ENCODE measurements at regions not wholly inside any gene's neighbourhood (a gene's known extent, or its start where the extent isn't known, plus 50 kb on each side); places are given as distances from the start of the nearest gene placed in this dataset.

DNA sequence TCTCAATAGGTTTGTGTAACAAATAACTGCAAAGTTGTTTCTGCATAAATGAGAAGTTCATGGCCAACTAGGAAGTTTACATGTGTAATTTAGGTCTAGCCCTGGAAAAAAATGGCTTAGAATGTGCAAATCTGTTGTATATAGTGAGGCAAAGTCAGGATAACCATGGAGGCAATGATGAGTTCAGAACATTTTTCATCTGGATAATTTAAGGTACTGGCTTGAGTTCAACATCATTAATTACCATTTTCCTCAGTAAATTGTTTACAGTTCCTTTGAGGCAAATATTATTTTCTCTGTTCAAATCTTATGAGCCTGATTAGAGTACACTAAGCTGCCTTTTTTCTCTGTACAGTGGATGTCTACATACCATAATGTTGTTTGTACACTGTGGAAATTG, 1259.0 kb upstream of the NUDT12 start:
- TF ChIP-seq CTBP1 (IDR thresholded peaks at IDR 0.05; ENCODE audit: borderline replicate concordance) (no peak), LEF1 (IDR thresholded peaks at IDR 0.05; ENCODE audit: borderline replicate concordance) (no peak), SP1 (IDR thresholded peaks at IDR 0.05) (no peak), NFRKB (IDR thresholded peaks at IDR 0.05) (no peak), FOXK2 (IDR thresholded peaks at IDR 0.05) (no peak), HDGF (IDR thresholded peaks at IDR 0.05; ENCODE audit: borderline replicate concordance) (no peak)
- TF ChIP-seq, protein P1, sequence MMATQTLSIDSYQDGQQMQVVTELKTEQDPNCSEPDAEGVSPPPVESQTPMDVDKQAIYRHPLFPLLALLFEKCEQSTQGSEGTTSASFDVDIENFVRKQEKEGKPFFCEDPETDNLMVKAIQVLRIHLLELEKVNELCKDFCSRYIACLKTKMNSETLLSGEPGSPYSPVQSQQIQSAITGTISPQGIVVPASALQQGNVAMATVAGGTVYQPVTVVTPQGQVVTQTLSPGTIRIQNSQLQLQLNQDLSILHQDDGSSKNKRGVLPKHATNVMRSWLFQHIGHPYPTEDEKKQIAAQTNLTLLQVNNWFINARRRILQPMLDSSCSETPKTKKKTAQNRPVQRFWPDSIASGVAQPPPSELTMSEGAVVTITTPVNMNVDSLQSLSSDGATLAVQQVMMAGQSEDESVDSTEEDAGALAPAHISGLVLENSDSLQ (IDR thresholded peaks at IDR 0.05) = no peak
- DNase-seq (ENCODE audit: extremely low spot score) = no peak
- ChIA-PET POLR2A (no interaction called here), CTCF (no interaction called here)

DNA sequence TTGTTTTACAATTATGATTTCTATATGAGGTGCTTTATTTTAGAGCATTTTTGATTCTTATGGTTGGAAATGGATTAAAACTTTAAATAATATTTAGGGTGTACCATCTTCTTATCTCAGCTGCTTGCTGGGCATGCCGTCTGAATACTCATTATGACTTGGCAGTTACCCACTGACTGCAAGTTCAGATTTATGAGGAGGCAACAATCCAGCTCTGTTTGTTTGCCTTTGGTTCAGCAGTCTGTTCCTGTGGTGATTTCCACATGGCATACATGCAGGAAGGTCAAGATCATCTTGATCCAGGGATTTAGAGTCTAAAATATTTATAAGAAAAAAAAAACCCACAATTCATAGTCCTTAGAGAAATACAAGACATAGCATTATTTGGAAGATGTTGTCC, 1254.5 kb upstream of the NUDT12 start:
- ChIA-PET CTCF (no interaction called here), POLR2A (no interaction called here)
- no peak for TF ChIP-seq TARDBP (IDR thresholded peaks at IDR 0.05)
- no peak for TF ChIP-seq BHLHE40 (IDR thresholded peaks at IDR 0.05; ENCODE audit: borderline replicate concordance)
- TF ChIP-seq LEF1 (IDR thresholded peaks at IDR 0.05; ENCODE audit: borderline replicate concordance) = no peak
- no peak for DNase-seq (ENCODE audit: extremely low spot score)

DNA sequence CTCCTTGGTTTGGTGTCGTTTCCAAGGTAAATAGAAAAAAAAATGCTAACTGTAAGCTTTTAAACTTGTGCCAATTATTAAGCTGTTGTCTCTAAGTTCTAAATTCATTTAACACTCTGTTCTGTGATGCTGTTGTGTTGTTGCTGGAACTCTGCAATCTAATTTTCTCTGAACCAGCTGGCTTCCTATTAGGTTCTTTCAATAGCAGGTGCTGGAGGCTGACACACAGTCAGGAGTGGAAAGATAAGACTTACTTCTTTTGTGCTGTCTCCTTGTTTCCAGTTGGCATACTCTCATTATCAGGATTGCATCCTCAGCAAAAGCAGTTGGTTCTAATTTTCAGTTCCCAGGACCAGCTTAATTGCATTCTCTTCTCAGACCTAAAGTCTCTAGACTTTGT, 1252.6 kb upstream of the NUDT12 start:
- CTCF ChIA-PET = no interaction called here
- DNase-seq (ENCODE audit: extremely low spot score) = no peak
- TF ChIP-seq FOXM1 (IDR thresholded peaks at IDR 0.05; ENCODE audit: borderline replicate concordance) = no peak
- no peak for TF ChIP-seq ZNF384 (IDR thresholded peaks at IDR 0.05)
- no peak for TF ChIP-seq ARNT (IDR thresholded peaks at IDR 0.05)
- POLR2A ChIA-PET = no interaction called here

DNA sequence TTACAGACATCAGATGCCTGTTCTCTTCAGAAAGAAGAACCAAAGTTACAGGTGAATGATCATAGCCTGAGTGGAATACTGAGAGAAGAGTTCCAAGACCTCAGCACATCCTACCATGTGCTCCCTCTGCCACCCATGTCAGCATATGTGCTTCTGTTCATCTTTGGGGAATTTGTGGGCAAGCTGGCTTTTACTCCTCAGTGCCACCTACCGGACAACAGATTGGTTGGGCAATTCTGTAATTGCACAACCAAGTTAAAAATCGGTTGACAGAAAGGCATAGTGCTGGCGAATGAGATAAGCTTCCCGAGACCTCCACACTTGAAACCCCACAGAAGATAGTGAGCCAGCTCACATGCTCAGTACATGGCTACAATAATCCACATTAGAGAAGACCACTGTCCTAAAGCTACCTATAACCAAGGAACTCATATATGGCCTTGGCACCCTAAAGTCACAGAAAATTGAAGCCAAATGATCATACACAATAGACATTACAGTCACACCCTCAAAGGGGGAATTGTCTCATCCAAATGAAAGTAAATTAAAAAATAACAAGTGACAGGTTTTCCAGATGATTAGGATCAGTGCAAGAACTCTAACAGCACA, 1238.0 kb upstream of the NUDT12 start:
- no peak for TF ChIP-seq ARNT (IDR thresholded peaks at IDR 0.05)
- no peak for TF ChIP-seq ELF4 (IDR thresholded peaks at IDR 0.05)
- POLR2A ChIA-PET = no interaction called here
- CTCF ChIA-PET = interaction anchor here (0.6 kb wide), 1 partner anchor 106 kb away, joined by 3 read pairs; no protein-coding TSS in a partner anchor
- peak; percentile 7 for DNase-seq (ENCODE audit: extremely low spot score)

DNA sequence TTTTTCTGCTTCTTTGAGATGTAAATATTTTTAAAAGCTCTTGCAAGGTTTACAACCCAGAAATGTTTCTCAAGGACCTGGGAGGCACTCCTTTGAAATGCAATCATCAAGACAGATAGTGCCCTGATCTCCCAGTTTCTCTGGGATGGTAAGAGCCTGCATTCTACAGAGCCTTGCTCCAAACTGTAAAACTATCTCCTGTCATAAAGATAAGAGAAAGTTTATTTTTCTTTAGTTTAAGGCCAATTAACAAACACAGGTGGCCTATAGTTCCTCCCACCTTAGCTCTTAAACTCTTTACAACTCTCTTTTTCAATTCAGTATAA, 1231.1 kb upstream of the NUDT12 start:
- ChIA-PET POLR2A (no interaction called here), CTCF (interaction anchor here (0.7 kb wide), 1 partner anchor 25 kb away, joined by 3 read pairs; no protein-coding TSS in a partner anchor)
- peak; percentile 71 for TF ChIP-seq CTBP1 (IDR thresholded peaks at IDR 0.05; ENCODE audit: borderline replicate concordance)
- no peak for TF ChIP-seq SUZ12 (IDR thresholded peaks at IDR 0.05)
- DNase-seq (ENCODE audit: extremely low spot score) = peak; percentile 17

DNA sequence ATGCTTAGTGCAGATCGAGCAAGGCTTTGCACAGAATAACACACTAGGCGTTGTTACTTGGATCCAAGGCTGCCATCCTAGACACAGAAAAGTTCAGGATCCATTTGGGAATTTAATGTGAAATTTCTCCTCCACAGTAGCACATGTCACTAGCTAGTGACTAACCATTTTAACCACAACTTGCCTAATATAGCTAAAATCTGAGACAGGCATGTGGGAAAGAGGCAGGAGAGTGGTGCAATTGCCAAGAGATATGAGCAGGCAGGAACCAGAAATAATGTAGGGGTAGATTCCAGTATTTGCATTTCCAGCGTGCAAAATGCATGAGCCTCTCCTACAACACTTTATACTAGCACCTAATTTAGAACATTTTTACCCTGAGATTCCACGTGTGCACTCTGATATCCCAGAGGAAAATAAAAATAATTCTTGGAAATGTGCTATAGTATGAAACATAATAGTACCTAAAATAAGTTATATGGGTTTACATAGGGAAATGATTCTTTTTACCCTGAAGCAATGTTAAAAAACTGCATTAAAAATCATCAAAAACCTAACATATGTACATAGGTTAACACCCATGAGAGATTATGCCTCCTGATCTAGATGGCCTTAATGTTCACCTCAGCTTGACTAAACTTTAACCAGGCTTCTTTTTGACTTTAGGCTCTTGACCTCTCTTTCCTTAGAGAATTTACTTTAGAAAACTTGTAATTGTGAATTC, 1230.6 kb upstream of the NUDT12 start:
- TF ChIP-seq SP1 (IDR thresholded peaks at IDR 0.05) (no peak), TARDBP (IDR thresholded peaks at IDR 0.05) (no peak), ARNT (IDR thresholded peaks at IDR 0.05) (no peak), CTBP1 (IDR thresholded peaks at IDR 0.05; ENCODE audit: borderline replicate concordance) (no peak), HDGF (IDR thresholded peaks at IDR 0.05; ENCODE audit: borderline replicate concordance) (no peak), L3MBTL2 (conservative IDR thresholded peaks at IDR 0.05) (no peak), LEF1 (IDR thresholded peaks at IDR 0.05; ENCODE audit: borderline replicate concordance) (no peak), SUZ12 (IDR thresholded peaks at IDR 0.05) (no peak), ZNF384 (IDR thresholded peaks at IDR 0.05) (no peak), FOXM1 (IDR thresholded peaks at IDR 0.05; ENCODE audit: borderline replicate concordance) (no peak), NFRKB (IDR thresholded peaks at IDR 0.05) (no peak), ELF4 (IDR thresholded peaks at IDR 0.05) (no peak), FOXK2 (IDR thresholded peaks at IDR 0.05) (no peak), FOXA1 (IDR thresholded peaks at IDR 0.05) (no peak), BHLHE40 (IDR thresholded peaks at IDR 0.05; ENCODE audit: borderline replicate concordance) (no peak)
- TF ChIP-seq, protein P1 (IDR thresholded peaks at IDR 0.05) = no peak
- ChIA-PET CTCF (interaction anchor here (0.7 kb wide), 2 partner anchors 25 to 42 kb away, joined by 3 read pairs; no protein-coding TSS in a partner anchor), POLR2A (no interaction called here)
- DNase-seq (ENCODE audit: extremely low spot score) = no peak

DNA sequence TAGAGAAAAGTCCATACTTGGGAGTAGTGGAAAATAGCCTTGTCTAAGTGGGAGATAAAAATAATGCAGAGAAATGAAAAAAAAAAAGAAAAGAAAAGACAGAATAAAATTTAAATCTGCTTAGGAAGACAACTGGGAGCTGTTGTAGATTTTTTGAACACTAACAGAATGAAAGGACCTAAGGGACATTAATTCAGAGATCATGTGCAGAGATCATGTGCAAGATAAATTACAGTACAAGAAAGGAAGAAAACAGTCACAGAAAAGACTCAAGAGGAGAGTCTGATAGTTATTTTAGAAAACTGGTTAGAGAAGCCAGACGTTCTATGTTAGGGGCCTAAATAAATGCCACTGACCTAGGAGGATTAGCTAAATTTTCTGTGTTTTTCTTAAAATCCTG, 1226.8 kb upstream of the NUDT12 start:
- CTCF ChIA-PET = no interaction called here
- TF ChIP-seq LEF1 (IDR thresholded peaks at IDR 0.05; ENCODE audit: borderline replicate concordance) = no peak
- no peak for TF ChIP-seq NFRKB (IDR thresholded peaks at IDR 0.05)
- no peak for TF ChIP-seq SP1 (IDR thresholded peaks at IDR 0.05)
- TF ChIP-seq TARDBP (IDR thresholded peaks at IDR 0.05) = no peak
- TF ChIP-seq FOXM1 (IDR thresholded peaks at IDR 0.05; ENCODE audit: borderline replicate concordance) = no peak
- TF ChIP-seq L3MBTL2 (conservative IDR thresholded peaks at IDR 0.05) = no peak
- no peak for TF ChIP-seq CTBP1 (IDR thresholded peaks at IDR 0.05; ENCODE audit: borderline replicate concordance)
- no peak for TF ChIP-seq ZNF384 (IDR thresholded peaks at IDR 0.05)
- no peak for TF ChIP-seq HDGF (IDR thresholded peaks at IDR 0.05; ENCODE audit: borderline replicate concordance)
- no peak for TF ChIP-seq FOXK2 (IDR thresholded peaks at IDR 0.05)
- no peak for TF ChIP-seq ARNT (IDR thresholded peaks at IDR 0.05)
- no peak for TF ChIP-seq FOXA1 (IDR thresholded peaks at IDR 0.05)
- TF ChIP-seq, protein P1 (IDR thresholded peaks at IDR 0.05) = no peak
- TF ChIP-seq SUZ12 (IDR thresholded peaks at IDR 0.05) = no peak
- TF ChIP-seq ELF4 (IDR thresholded peaks at IDR 0.05) = no peak
- no peak for TF ChIP-seq BHLHE40 (IDR thresholded peaks at IDR 0.05; ENCODE audit: borderline replicate concordance)
- no peak for DNase-seq (ENCODE audit: extremely low spot score)
- POLR2A ChIA-PET = no interaction called here

All from HEK293T (cell line).